Right kidney (tissue), 1 donor: ENCODE measurements at regions not wholly inside any gene's neighbourhood (a gene's known extent, or its start where the extent isn't known, plus 50 kb on each side); places are given as distances from the start of the nearest gene placed in this dataset.
"Not testable (repeated sequence)": the region's sequence is repeated elsewhere in the genome, so short reads cannot be mapped to it uniquely, and the experiment has no call there.

Experiments used
- DNase-seq: peaks from one replicate; pipeline ENCODE4 v3.0.0-alpha.2; 2016

GRCh38 chr2:64795024-64795592 is 141.4 kb upstream of the SERTAD2 start:
- no peak for DNase-seq

GRCh38 chr2:64796926-64797325 is 143.2 kb upstream of the SERTAD2 start:
- DNase-seq, result no peak

- DNase-seq, result no peak
Measured at GRCh38 chr2:64797881-64798575, 144.3 kb upstream of the SERTAD2 start.

GRCh38 chr2:64799592-64800252 is 146.0 kb upstream of the SERTAD2 start:
- no peak for DNase-seq

- DNase-seq, result no peak
Measured at GRCh38 chr2:64803776-64804175, 150.1 kb upstream of the SERTAD2 start.

- DNase-seq, result no peak
Measured at GRCh38 chr2:64804651-64805050, 150.9 kb upstream of the SERTAD2 start.

- no peak for DNase-seq
Measured at GRCh38 chr2:64807417-64807816, 153.7 kb upstream of the SERTAD2 start.

- no peak for DNase-seq
Measured at GRCh38 chr2:64808092-64808491, 154.4 kb upstream of the SERTAD2 start.

- DNase-seq, result no peak
Measured at GRCh38 chr2:64808754-64809153, 155.0 kb upstream of the SERTAD2 start.

- DNase-seq, result no peak
Measured at GRCh38 chr2:64809216-64809615, 155.5 kb upstream of the SERTAD2 start.

- no peak for DNase-seq
Measured at GRCh38 chr2:64812285-64812684, 158.6 kb upstream of the SERTAD2 start.

- no peak for DNase-seq
Measured at GRCh38 chr2:64814007-64814406, 160.3 kb upstream of the SERTAD2 start.

GRCh38 chr2:64816526-64816925 is 162.8 kb upstream of the SERTAD2 start:
- not testable (repeated sequence) for DNase-seq

GRCh38 chr2:64817453-64817852 is 163.7 kb upstream of the SERTAD2 start:
- no peak for DNase-seq

- DNase-seq, result no peak
Measured at GRCh38 chr2:64818664-64819060, 164.9 kb upstream of the SERTAD2 start.

- no peak for DNase-seq
Measured at GRCh38 chr2:64819361-64819760, 165.6 kb upstream of the SERTAD2 start.

- DNase-seq, result no peak
Measured at GRCh38 chr2:64819774-64820688, 166.3 kb upstream of the SERTAD2 start.

GRCh38 chr2:64820901-64821300 is 167.2 kb upstream of the SERTAD2 start:
- DNase-seq, result no peak

- DNase-seq, result no peak
Measured at GRCh38 chr2:64823794-64824193, 165.4 kb upstream of the SLC1A4 start.

- DNase-seq, result no peak
Measured at GRCh38 chr2:64825831-64826491, 163.2 kb upstream of the SLC1A4 start.

GRCh38 chr2:64826703-64827102 is 162.5 kb upstream of the SLC1A4 start:
- DNase-seq, result no peak

- DNase-seq, result no peak
Measured at GRCh38 chr2:64828261-64828660, 160.9 kb upstream of the SLC1A4 start.
